ENCODE measurements at regions not wholly inside any gene's neighbourhood (a gene's known extent, or its start where the extent isn't known, plus 50 kb on each side); places are given as distances from the start of the nearest gene placed in this dataset.

DNA sequence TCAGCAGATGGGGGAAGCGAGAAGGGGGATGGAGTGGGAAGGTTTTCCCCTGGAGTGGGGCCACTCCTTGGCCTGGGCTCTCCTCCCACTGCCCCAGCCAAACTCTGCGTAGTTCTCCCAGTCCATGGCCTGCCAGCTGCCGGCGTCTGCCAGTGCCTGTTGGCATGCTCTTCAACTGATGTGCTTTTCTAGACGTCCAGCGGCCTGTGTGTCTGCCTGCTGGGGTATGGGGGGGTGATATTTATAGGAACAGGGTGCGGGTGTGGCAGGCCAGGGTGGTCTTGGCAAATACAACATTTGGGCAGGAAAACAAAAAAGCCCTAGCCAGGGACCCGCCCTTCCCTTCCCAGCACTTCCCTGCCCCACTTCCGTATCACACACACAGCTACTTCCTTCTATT, 786.3 kb upstream of the NOVA1 start:
- TF ChIP-seq, protein P1, sequence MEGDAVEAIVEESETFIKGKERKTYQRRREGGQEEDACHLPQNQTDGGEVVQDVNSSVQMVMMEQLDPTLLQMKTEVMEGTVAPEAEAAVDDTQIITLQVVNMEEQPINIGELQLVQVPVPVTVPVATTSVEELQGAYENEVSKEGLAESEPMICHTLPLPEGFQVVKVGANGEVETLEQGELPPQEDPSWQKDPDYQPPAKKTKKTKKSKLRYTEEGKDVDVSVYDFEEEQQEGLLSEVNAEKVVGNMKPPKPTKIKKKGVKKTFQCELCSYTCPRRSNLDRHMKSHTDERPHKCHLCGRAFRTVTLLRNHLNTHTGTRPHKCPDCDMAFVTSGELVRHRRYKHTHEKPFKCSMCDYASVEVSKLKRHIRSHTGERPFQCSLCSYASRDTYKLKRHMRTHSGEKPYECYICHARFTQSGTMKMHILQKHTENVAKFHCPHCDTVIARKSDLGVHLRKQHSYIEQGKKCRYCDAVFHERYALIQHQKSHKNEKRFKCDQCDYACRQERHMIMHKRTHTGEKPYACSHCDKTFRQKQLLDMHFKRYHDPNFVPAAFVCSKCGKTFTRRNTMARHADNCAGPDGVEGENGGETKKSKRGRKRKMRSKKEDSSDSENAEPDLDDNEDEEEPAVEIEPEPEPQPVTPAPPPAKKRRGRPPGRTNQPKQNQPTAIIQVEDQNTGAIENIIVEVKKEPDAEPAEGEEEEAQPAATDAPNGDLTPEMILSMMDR (IDR thresholded peaks at IDR 0.05), result no peak
- TF ChIP-seq EZH2 (IDR thresholded peaks at IDR 0.05; ENCODE audit: borderline replicate concordance, insufficient read depth, low read depth, low read length, poor library complexity, severe bottlenecking), result no peak
